GM13977 (cell line): ENCODE measurements at regions not wholly inside any gene's neighbourhood (a gene's known extent, or its start where the extent isn't known, plus 50 kb on each side); places are given as distances from the start of the nearest gene placed in this dataset.

ENCODE experiments used
- DNase-seq: peaks from one replicate; pipeline ENCODE4 v3.0.0; 2012; ENCODE audit warnings: low spot score
- in situ Hi-C: fragments of 300-500 bp; cut with MboI; formaldehyde crosslinking; loops from one replicate; pipeline ENCODE4 v1.12.0; 2022; ENCODE audit warnings: low sequenced_read_pairs, low pct_unique_long_range_greater_than_20kb, mixed read lengths, inconsistent platforms; ENCODE audit not compliant: unreplicated experiment
- TF ChIP-seq, protein P1 (sequence below): IDR thresholded peaks from 2 replicates; pipeline ENCODE4 v1.5.1; 2012; ENCODE audit warnings: mild to moderate bottlenecking, control low read depth; ENCODE audit not compliant: insufficient read depth; ENCODE audit errors: extremely low read depth, missing control alignments

DNA sequence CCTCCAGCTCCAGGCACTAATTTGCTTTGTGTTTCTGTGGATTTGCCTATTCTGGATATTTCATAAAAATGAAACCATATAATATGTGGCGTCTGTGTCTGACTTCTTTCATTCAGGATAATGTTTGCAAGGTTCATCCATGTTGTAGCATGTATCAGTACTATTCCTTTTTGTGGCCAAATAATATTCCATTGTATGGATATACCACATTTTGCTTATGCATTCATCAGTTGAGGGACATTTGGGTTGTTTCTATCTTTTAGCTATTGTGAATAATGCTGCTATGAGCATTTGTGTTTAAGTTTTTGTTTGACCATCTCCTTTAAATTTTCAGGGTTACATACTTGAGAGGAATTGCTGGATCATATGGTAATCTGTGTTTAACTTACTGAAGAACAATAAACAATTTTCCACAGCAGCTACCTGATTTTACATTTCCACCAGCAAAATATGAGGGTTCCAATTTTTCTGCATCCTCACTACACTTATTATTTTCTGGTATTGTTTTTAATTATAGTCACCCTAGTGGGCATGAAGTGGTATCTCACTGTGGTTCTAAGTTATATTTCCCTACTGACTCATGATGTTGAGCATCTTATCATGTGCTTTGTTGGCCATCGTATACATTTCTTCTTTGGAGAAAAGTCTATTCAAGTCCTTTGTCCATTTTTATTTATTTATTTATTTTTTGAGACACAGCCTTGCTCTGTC is 63.9 kb downstream of the GCNT4 start:
- TF ChIP-seq, protein P1, sequence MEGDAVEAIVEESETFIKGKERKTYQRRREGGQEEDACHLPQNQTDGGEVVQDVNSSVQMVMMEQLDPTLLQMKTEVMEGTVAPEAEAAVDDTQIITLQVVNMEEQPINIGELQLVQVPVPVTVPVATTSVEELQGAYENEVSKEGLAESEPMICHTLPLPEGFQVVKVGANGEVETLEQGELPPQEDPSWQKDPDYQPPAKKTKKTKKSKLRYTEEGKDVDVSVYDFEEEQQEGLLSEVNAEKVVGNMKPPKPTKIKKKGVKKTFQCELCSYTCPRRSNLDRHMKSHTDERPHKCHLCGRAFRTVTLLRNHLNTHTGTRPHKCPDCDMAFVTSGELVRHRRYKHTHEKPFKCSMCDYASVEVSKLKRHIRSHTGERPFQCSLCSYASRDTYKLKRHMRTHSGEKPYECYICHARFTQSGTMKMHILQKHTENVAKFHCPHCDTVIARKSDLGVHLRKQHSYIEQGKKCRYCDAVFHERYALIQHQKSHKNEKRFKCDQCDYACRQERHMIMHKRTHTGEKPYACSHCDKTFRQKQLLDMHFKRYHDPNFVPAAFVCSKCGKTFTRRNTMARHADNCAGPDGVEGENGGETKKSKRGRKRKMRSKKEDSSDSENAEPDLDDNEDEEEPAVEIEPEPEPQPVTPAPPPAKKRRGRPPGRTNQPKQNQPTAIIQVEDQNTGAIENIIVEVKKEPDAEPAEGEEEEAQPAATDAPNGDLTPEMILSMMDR: no peak
- in situ Hi-C loops: no loop called here
- no peak for DNase-seq

DNA sequence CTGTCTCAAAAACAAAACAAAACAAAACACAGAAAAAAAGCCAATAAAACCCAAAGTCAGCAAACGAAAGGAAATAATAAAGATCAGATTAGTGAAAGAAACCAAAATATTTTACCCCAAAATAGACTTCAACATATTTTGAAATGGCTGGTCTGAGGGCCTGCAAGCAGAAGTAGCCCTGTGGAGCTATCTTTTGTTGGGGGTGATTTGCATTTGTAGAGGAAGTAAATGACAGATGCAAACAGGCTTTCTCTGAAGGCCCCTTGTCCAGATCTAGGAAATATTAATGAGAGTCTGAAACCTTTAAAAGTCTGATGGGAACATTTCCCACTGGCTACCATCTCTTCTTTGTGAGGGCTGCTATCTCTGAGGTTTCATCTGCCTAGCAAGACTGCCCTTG is 74.0 kb downstream of the GCNT4 start:
- in situ Hi-C loops: no loop called here
- no peak for DNase-seq
- TF ChIP-seq, protein P1: no peak

DNA sequence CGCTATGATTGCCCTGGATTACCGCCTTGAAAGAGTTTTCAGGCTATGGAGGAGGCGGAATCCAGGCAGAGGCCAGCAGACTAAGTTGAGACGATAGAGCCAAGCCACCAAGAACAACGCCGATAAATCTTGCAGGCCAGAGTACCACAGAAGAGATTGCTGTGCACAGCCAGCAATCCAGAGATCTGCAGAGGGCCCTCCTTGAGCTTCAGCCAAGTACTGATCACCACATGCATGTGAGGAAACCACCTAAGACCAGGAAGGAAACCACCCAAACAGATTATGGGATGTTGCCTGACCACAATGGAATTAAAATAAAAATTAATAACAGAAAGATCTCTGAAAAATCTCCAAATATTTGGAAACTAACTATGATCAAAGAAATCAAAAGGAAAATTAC is 74.9 kb downstream of the GCNT4 start:
- in situ Hi-C loops: no loop called here
- DNase-seq: no peak

DNA sequence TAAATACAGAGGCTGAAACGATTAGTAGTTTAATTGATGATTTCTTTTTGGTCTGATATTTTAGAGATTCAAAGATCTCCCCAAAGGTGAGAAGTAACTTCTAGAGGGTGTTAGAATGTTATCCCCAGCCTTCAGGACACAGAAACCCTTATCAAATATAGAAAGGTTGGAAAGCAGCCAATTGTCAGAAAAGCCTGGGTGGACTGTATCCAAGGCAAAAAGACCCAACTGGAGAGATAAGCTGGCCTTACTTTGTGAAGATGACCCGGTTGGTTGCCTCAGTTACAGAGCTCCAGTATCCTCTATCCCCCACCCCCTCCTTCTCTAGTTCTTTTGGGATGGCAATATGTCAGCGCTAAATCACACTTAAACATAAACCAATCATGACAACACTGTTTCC is 75.7 kb downstream of the GCNT4 start:
- in situ Hi-C loops: no loop called here
- DNase-seq: no peak
- TF ChIP-seq, protein P1: no peak

More for the DNA sequence above, 74.9 kb downstream of the GCNT4 start:
- TF ChIP-seq, protein P1: no peak

DNA sequence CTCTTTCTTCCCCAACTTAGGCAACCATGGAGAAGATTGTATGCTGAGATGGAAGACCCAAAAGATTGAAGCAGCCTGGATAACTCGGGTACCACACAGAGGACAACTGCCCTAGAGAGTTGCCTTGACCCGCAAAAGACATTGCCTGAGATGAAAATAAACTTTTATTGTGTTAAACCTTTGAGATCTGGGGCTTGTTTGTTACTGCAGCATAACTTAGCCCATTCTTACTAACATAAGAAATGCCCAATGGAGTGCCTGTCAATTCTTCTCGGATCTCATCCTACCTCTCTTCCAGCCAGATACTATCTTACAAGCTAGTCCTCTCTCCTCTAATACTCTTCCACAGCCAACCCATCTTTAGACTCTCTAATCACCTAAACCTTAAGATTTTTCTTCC is 76.8 kb downstream of the GCNT4 start:
- DNase-seq: no peak
- TF ChIP-seq, protein P1: no peak
- in situ Hi-C loops: no loop called here

DNA sequence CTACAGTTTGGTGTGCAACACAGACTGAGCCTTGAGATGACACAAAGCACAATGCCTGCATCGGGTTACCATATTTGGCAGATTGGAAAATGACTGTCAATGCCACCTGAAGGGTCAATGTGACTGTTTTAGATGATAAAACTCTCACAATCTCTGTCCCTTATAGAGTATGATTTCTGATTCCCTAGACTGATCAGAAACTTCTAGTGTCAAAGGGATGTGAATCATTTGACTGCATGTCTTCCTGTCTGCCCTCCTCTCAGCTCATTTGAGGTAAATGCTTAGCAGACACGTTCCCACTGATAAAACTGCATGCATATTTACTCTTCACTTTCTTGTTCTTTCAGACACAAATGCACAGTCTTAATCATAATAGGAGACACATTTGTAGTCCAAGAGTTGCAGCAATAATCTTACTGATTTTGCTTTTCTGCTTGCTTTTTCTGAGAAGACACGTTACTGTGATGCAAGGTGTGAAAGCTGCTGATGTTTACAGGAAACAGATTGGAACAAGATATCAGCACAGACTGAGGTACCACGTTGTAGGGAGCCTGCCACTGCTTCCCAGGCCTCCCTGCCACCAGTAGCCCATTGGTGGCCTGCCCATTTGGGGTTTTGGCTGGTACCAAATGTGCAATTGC is 77.8 kb downstream of the GCNT4 start:
- TF ChIP-seq, protein P1: no peak
- in situ Hi-C loops: no loop called here
- DNase-seq: no peak
